Activated CD8-positive, alpha-beta memory T cell treated with anti-CD3 and anti-CD28 coated beads for 1 hour (primary cell): ENCODE measurements at regions not wholly inside any gene's neighbourhood (a gene's known extent, or its start where the extent isn't known, plus 50 kb on each side); places are given as distances from the start of the nearest gene placed in this dataset.
"Not testable (repeated sequence)": the region's sequence is repeated elsewhere in the genome, so short reads cannot be mapped to it uniquely, and the experiment has no call there.

Experiments
- DNase-seq, 2 donors: peaks; one replicate each; pipeline ENCODE4 v3.0.0-alpha.2; 2020; ENCODE audit warnings: low read depth in 1 of 2; ENCODE audit errors: extremely low read depth in 1 of 2

- DNase-seq = no peak
These were observed 450.6 kb upstream of the CAMK1G start for GRCh38 chr1:209132736-209133467.

GRCh38 chr1:209134001-209134400 is 449.5 kb upstream of the CAMK1G start:
- no peak for DNase-seq

- no peak for DNase-seq
These were observed 439.6 kb upstream of the CAMK1G start for GRCh38 chr1:209143916-209144315.

GRCh38 chr1:209150114-209150513 is 433.4 kb upstream of the CAMK1G start:
- no peak for DNase-seq

- no peak for DNase-seq
These were observed 430.1 kb upstream of the CAMK1G start for GRCh38 chr1:209153411-209153810.

GRCh38 chr1:209154912-209155311 is 428.6 kb upstream of the CAMK1G start:
- DNase-seq = no peak

GRCh38 chr1:209155546-209155945 is 428.0 kb upstream of the CAMK1G start:
- no peak for DNase-seq

GRCh38 chr1:209156991-209157390 is 426.5 kb upstream of the CAMK1G start:
- DNase-seq = no peak

GRCh38 chr1:209157546-209158249 is 425.8 kb upstream of the CAMK1G start:
- DNase-seq = no peak

- DNase-seq = no peak
These were observed 424.7 kb upstream of the CAMK1G start for GRCh38 chr1:209158851-209159250.

GRCh38 chr1:209160230-209160629 is 423.3 kb upstream of the CAMK1G start:
- DNase-seq = no peak

GRCh38 chr1:209162651-209163050 is 420.9 kb upstream of the CAMK1G start:
- no peak for DNase-seq

GRCh38 chr1:209168204-209168603 is 415.3 kb upstream of the CAMK1G start:
- DNase-seq = no peak

GRCh38 chr1:209171151-209171550 is 412.4 kb upstream of the CAMK1G start:
- no peak for DNase-seq

- DNase-seq = no peak
These were observed 411.2 kb upstream of the CAMK1G start for GRCh38 chr1:209172286-209172685.

GRCh38 chr1:209172792-209173542 is 410.5 kb upstream of the CAMK1G start:
- not testable (repeated sequence) for DNase-seq

GRCh38 chr1:209173796-209174195 is 409.7 kb upstream of the CAMK1G start:
- not testable (repeated sequence) for DNase-seq

- no peak for DNase-seq
These were observed 406.6 kb upstream of the CAMK1G start for GRCh38 chr1:209176866-209177430.

- DNase-seq = no peak
These were observed 400.3 kb upstream of the CAMK1G start for GRCh38 chr1:209183195-209183594.

GRCh38 chr1:209187589-209187988 is 395.9 kb upstream of the CAMK1G start:
- no peak for DNase-seq

GRCh38 chr1:209190591-209191261 is 392.8 kb upstream of the CAMK1G start:
- no peak for DNase-seq
